Fibroblast of the aortic adventitia (primary cell): ENCODE measurements at regions not wholly inside any gene's neighbourhood (a gene's known extent, or its start where the extent isn't known, plus 50 kb on each side); places are given as distances from the start of the nearest gene placed in this dataset.

Source experiments
- DNase-seq: peaks from one replicate; pipeline ENCODE4 v3.0.0-alpha.2; 2010; ENCODE audit warnings: low read depth
- H3K4me3 ChIP-seq: 2 replicates; pipeline ENCODE4 v1.5.1; 2011; ENCODE audit warnings: low read depth, mild to moderate bottlenecking, control low read depth, low read length, moderate library complexity
- CTCF ChIP-seq: IDR thresholded peaks from 2 replicates; pipeline ENCODE4 v1.5.1; 2011; ENCODE audit warnings: mild to moderate bottlenecking, low read length, control low read depth, inconsistent platforms; ENCODE audit not compliant: insufficient read depth

GRCh38 chr14:53384536-53384935 is 231.4 kb upstream of the DDHD1 start:
- no peak for DNase-seq
- H3K4me3 ChIP-seq, result no peak overlapping the region
- TF ChIP-seq CTCF, result no peak

- TF ChIP-seq CTCF, result no peak
- no peak for DNase-seq
- no peak overlapping the region for H3K4me3 ChIP-seq
Observed at GRCh38 chr14:53384073-53384472, 230.9 kb upstream of the DDHD1 start.

GRCh38 chr14:53381895-53382294 is 228.8 kb upstream of the DDHD1 start:
- DNase-seq, result no peak
- TF ChIP-seq CTCF, result no peak
- no peak overlapping the region for H3K4me3 ChIP-seq

- DNase-seq, result no peak
- H3K4me3 ChIP-seq, result no peak overlapping the region
- TF ChIP-seq CTCF, result no peak
Observed at GRCh38 chr14:53380867-53381225, 227.7 kb upstream of the DDHD1 start.

- no peak for TF ChIP-seq CTCF
- no peak overlapping the region for H3K4me3 ChIP-seq
- DNase-seq, result no peak
Observed at GRCh38 chr14:53380052-53380866, 227.1 kb upstream of the DDHD1 start.

GRCh38 chr14:53378142-53378541 is 225.0 kb upstream of the DDHD1 start:
- TF ChIP-seq CTCF, result no peak
- no peak for DNase-seq
- no peak overlapping the region for H3K4me3 ChIP-seq

GRCh38 chr14:53376064-53376463 is 222.9 kb upstream of the DDHD1 start:
- DNase-seq, result no peak
- TF ChIP-seq CTCF, result no peak

More at GRCh38 chr14:53376064-53376463, 222.9 kb upstream of the DDHD1 start:
- H3K4me3 ChIP-seq, result no peak overlapping the region
